ENCODE measurements at regions not wholly inside any gene's neighbourhood (a gene's known extent, or its start where the extent isn't known, plus 50 kb on each side); places are given as distances from the start of the nearest gene placed in this dataset.
A peak's percentile ranks its signal among the peaks of the same experiment; 100 is the strongest.

- H3K36me3 ChIP-seq (ENCODE audit: insufficient read depth, low read length) = no peaks in the 10 kb centered on the region
- H3K27ac ChIP-seq (ENCODE audit: low read depth, low read length) = no peak overlapping the region
- no peak overlapping the region for H3K27ac Mint-ChIP-seq
- H3K9me3 ChIP-seq (ENCODE audit: low read length) = no peaks in the 10 kb centered on the region
- no peak overlapping the region for H3K4me3 Mint-ChIP-seq
- no peaks in the 10 kb centered on the region for H3K4me1 ChIP-seq (ENCODE audit: insufficient read depth, low read length)
- H3K27me3 Mint-ChIP-seq = no peaks in the 10 kb centered on the region
- no peak for DNase-seq
- no peak overlapping the region for H3K4me3 ChIP-seq (ENCODE audit: low read length)
- peaks cover 0 to 3% (median 0%) of the 10 kb centered on the region in 3 donors for H3K36me3 Mint-ChIP-seq
- POLR2A ChIA-PET = no interaction called here
- H3K4me1 Mint-ChIP-seq = peaks cover 7 to 11% (median 8%) of the 10 kb centered on the region in 3 donors
- H3K9me3 Mint-ChIP-seq = no peaks in the 10 kb centered on the region
- no peaks in the 10 kb centered on the region for H3K27me3 ChIP-seq (ENCODE audit: insufficient read depth, low read length, poor library complexity, severe bottlenecking)
- CTCF ChIA-PET = no interaction called here
Observed at GRCh38 chr6:134457941-134458340, 140.0 kb upstream of the SGK1 start.

GRCh38 chr6:134456226-134456625 lies 138.3 kb upstream of the SGK1 start:
- peaks cover 0 to 3% (median 0%) of the 10 kb centered on the region in 3 donors for H3K36me3 Mint-ChIP-seq
- Histone ChIP-seq H3K9me3 (ENCODE audit: low read length) (no peaks in the 10 kb centered on the region), H3K4me3 (ENCODE audit: low read length) (no peak overlapping the region), H3K36me3 (ENCODE audit: insufficient read depth, low read length) (no peaks in the 10 kb centered on the region), H3K27ac (ENCODE audit: low read depth, low read length) (no peak overlapping the region), H3K4me1 (ENCODE audit: insufficient read depth, low read length) (no peaks in the 10 kb centered on the region), H3K27me3 (ENCODE audit: insufficient read depth, low read length, poor library complexity, severe bottlenecking) (no peaks in the 10 kb centered on the region)
- peak in 1 of 5 donors; percentile 48 for DNase-seq
- ChIA-PET POLR2A (no interaction called here), CTCF (interaction anchor here (0.7 kb wide), 1 partner anchor 12 kb away, joined by 3 read pairs; no protein-coding TSS in a partner anchor)
- H3K27ac Mint-ChIP-seq = peak overlapping the region in 2 of 8 donors; percentile 3 to 23
- H3K4me1 Mint-ChIP-seq = peaks cover 7 to 11% (median 9%) of the 10 kb centered on the region in 3 donors
- no peaks in the 10 kb centered on the region for H3K27me3 Mint-ChIP-seq
- no peaks in the 10 kb centered on the region for H3K9me3 Mint-ChIP-seq
- H3K4me3 Mint-ChIP-seq = peak overlapping the region in 1 of 7 donors; percentile 42

- H3K36me3 ChIP-seq (ENCODE audit: insufficient read depth, low read length) = no peaks in the 10 kb centered on the region
- CTCF ChIA-PET = interaction anchor here (0.7 kb wide), 1 partner anchor 13 kb away, joined by 3 read pairs; no protein-coding TSS in a partner anchor
Observed at GRCh38 chr6:134455319-134455718, 137.4 kb upstream of the SGK1 start.

GRCh38 chr6:134454794-134455193 lies 136.9 kb upstream of the SGK1 start:
- H3K27me3 Mint-ChIP-seq = no peaks in the 10 kb centered on the region
- DNase-seq = no peak
- no peak overlapping the region for H3K27ac Mint-ChIP-seq
- H3K36me3 Mint-ChIP-seq = peaks cover 0 to 3% (median 0%) of the 10 kb centered on the region in 3 donors
- H3K9me3 ChIP-seq (ENCODE audit: low read length) = no peaks in the 10 kb centered on the region
- ChIA-PET POLR2A (interaction anchor here (0.5 kb wide), 1 partner anchor 265 kb away, joined by 3 read pairs; no protein-coding TSS in a partner anchor), CTCF (no interaction called here)
- peaks cover 7 to 11% (median 9%) of the 10 kb centered on the region in 3 donors for H3K4me1 Mint-ChIP-seq
- no peaks in the 10 kb centered on the region for H3K27me3 ChIP-seq (ENCODE audit: insufficient read depth, low read length, poor library complexity, severe bottlenecking)
- H3K4me3 ChIP-seq (ENCODE audit: low read length) = no peak overlapping the region
- no peaks in the 10 kb centered on the region for H3K4me1 ChIP-seq (ENCODE audit: insufficient read depth, low read length)
- no peaks in the 10 kb centered on the region for H3K9me3 Mint-ChIP-seq
- H3K4me3 Mint-ChIP-seq = no peak overlapping the region
- no peak overlapping the region for H3K27ac ChIP-seq (ENCODE audit: low read depth, low read length)
- no peaks in the 10 kb centered on the region for H3K36me3 ChIP-seq (ENCODE audit: insufficient read depth, low read length)

More at GRCh38 chr6:134455319-134455718, 137.4 kb upstream of the SGK1 start:
- no peaks in the 10 kb centered on the region for H3K9me3 ChIP-seq (ENCODE audit: low read length)
- POLR2A ChIA-PET = no interaction called here
- Mint-ChIP-seq H3K4me3 (no peak overlapping the region), H3K9me3 (no peaks in the 10 kb centered on the region), H3K27ac (no peak overlapping the region), H3K27me3 (no peaks in the 10 kb centered on the region), H3K4me1 (peaks cover 7 to 11% (median 9%) of the 10 kb centered on the region in 3 donors), H3K36me3 (peaks cover 0 to 3% (median 0%) of the 10 kb centered on the region in 3 donors)
- no peak overlapping the region for H3K27ac ChIP-seq (ENCODE audit: low read depth, low read length)
- no peaks in the 10 kb centered on the region for H3K4me1 ChIP-seq (ENCODE audit: insufficient read depth, low read length)
- H3K27me3 ChIP-seq (ENCODE audit: insufficient read depth, low read length, poor library complexity, severe bottlenecking) = no peaks in the 10 kb centered on the region
- DNase-seq = no peak
- H3K4me3 ChIP-seq (ENCODE audit: low read length) = no peak overlapping the region

- no peaks in the 10 kb centered on the region for H3K4me1 ChIP-seq (ENCODE audit: insufficient read depth, low read length)
- Mint-ChIP-seq H3K36me3 (peaks cover 0 to 3% (median 0%) of the 10 kb centered on the region in 3 donors), H3K27ac (no peak overlapping the region), H3K4me3 (no peak overlapping the region), H3K9me3 (no peaks in the 10 kb centered on the region), H3K27me3 (no peaks in the 10 kb centered on the region), H3K4me1 (peaks cover 7 to 11% (median 9%) of the 10 kb centered on the region in 3 donors)
- H3K27ac ChIP-seq (ENCODE audit: low read depth, low read length) = no peak overlapping the region
- DNase-seq = no peak
- H3K4me3 ChIP-seq (ENCODE audit: low read length) = no peak overlapping the region
- POLR2A ChIA-PET = no interaction called here
- CTCF ChIA-PET = no interaction called here
- H3K36me3 ChIP-seq (ENCODE audit: insufficient read depth, low read length) = no peaks in the 10 kb centered on the region
- H3K9me3 ChIP-seq (ENCODE audit: low read length) = no peaks in the 10 kb centered on the region
- H3K27me3 ChIP-seq (ENCODE audit: insufficient read depth, low read length, poor library complexity, severe bottlenecking) = no peaks in the 10 kb centered on the region
Observed at GRCh38 chr6:134453792-134454510, 136.0 kb upstream of the SGK1 start.

GRCh38 chr6:134452906-134453305 lies 135.0 kb upstream of the SGK1 start:
- peaks cover 0 to 3% (median 0%) of the 10 kb centered on the region in 3 donors for H3K36me3 Mint-ChIP-seq
- DNase-seq = no peak
- POLR2A ChIA-PET = no interaction called here
- no peak overlapping the region for H3K27ac Mint-ChIP-seq
- CTCF ChIA-PET = no interaction called here
- H3K4me3 ChIP-seq (ENCODE audit: low read length) = no peak overlapping the region
- H3K27ac ChIP-seq (ENCODE audit: low read depth, low read length) = no peak overlapping the region
- H3K4me1 ChIP-seq (ENCODE audit: insufficient read depth, low read length) = no peaks in the 10 kb centered on the region
- H3K9me3 Mint-ChIP-seq = no peaks in the 10 kb centered on the region
- no peak overlapping the region for H3K4me3 Mint-ChIP-seq
- H3K4me1 Mint-ChIP-seq = peaks cover 7 to 11% (median 9%) of the 10 kb centered on the region in 3 donors
- H3K36me3 ChIP-seq (ENCODE audit: insufficient read depth, low read length) = no peaks in the 10 kb centered on the region
- no peaks in the 10 kb centered on the region for H3K27me3 ChIP-seq (ENCODE audit: insufficient read depth, low read length, poor library complexity, severe bottlenecking)
- H3K9me3 ChIP-seq (ENCODE audit: low read length) = no peaks in the 10 kb centered on the region
- no peaks in the 10 kb centered on the region for H3K27me3 Mint-ChIP-seq

GRCh38 chr6:134451529-134451928 lies 133.6 kb upstream of the SGK1 start:
- CTCF ChIA-PET = no interaction called here

GRCh38 chr6:134449781-134450180 lies 131.9 kb upstream of the SGK1 start:
- ChIA-PET CTCF (no interaction called here), POLR2A (no interaction called here)
- H3K9me3 ChIP-seq (ENCODE audit: low read length) = no peaks in the 10 kb centered on the region
- Mint-ChIP-seq H3K4me3 (no peak overlapping the region), H3K27me3 (no peaks in the 10 kb centered on the region), H3K9me3 (no peaks in the 10 kb centered on the region), H3K36me3 (peaks cover 0 to 3% (median 0%) of the 10 kb centered on the region in 3 donors), H3K4me1 (peaks cover 0 to 3% (median 0%) of the 10 kb centered on the region in 3 donors), H3K27ac (no peak overlapping the region)
- H3K27ac ChIP-seq (ENCODE audit: low read depth, low read length) = no peak overlapping the region
- H3K4me1 ChIP-seq (ENCODE audit: insufficient read depth, low read length) = no peaks in the 10 kb centered on the region
- H3K36me3 ChIP-seq (ENCODE audit: insufficient read depth, low read length) = no peaks in the 10 kb centered on the region
- H3K27me3 ChIP-seq (ENCODE audit: insufficient read depth, low read length, poor library complexity, severe bottlenecking) = no peaks in the 10 kb centered on the region
- no peak overlapping the region for H3K4me3 ChIP-seq (ENCODE audit: low read length)
- no peak for DNase-seq

More at GRCh38 chr6:134451529-134451928, 133.6 kb upstream of the SGK1 start:
- H3K36me3 ChIP-seq (ENCODE audit: insufficient read depth, low read length) = no peaks in the 10 kb centered on the region
- no peaks in the 10 kb centered on the region for H3K27me3 ChIP-seq (ENCODE audit: insufficient read depth, low read length, poor library complexity, severe bottlenecking)
- POLR2A ChIA-PET = no interaction called here
- DNase-seq = no peak
- Mint-ChIP-seq H3K4me3 (no peak overlapping the region), H3K4me1 (peaks cover 5 to 8% (median 7%) of the 10 kb centered on the region in 3 donors), H3K9me3 (no peaks in the 10 kb centered on the region), H3K36me3 (peaks cover 0 to 3% (median 0%) of the 10 kb centered on the region in 3 donors), H3K27ac (no peak overlapping the region), H3K27me3 (no peaks in the 10 kb centered on the region)
- no peak overlapping the region for H3K4me3 ChIP-seq (ENCODE audit: low read length)
- no peaks in the 10 kb centered on the region for H3K4me1 ChIP-seq (ENCODE audit: insufficient read depth, low read length)
- H3K9me3 ChIP-seq (ENCODE audit: low read length) = no peaks in the 10 kb centered on the region
- H3K27ac ChIP-seq (ENCODE audit: low read depth, low read length) = no peak overlapping the region
